NT2/D1 (cell line): ENCODE measurements at regions not wholly inside any gene's neighbourhood (a gene's known extent, or its start where the extent isn't known, plus 50 kb on each side); places are given as distances from the start of the nearest gene placed in this dataset.

Experiments used
- SUZ12 ChIP-seq: IDR thresholded peaks from 2 replicates; pipeline ENCODE4 v1.6.1; 2011; ENCODE audit not compliant: insufficient read length, insufficient read depth; ENCODE audit errors: extremely low read depth
- YY1 ChIP-seq: IDR thresholded peaks from 2 replicates; pipeline ENCODE4 v1.6.1; 2011; ENCODE audit not compliant: insufficient read length, insufficient read depth
- ZNF274 ChIP-seq: IDR thresholded peaks from 2 replicates; pipeline ENCODE4 v1.6.1; 2011; ENCODE audit warnings: mild to moderate bottlenecking, low read depth, low read length

GRCh38 chr7:124652237-124652636 lies 113.4 kb downstream of the GPR37 start:
- TF ChIP-seq ZNF274: no peak
- no peak for TF ChIP-seq YY1
- no peak for TF ChIP-seq SUZ12
